Activated naive CD4-positive, alpha-beta T cell treated with anti-CD3 and anti-CD28 coated beads, Interleukin-2, amount 50 U/mL, for 24 hours (primary cell): ENCODE measurements at regions not wholly inside any gene's neighbourhood (a gene's known extent, or its start where the extent isn't known, plus 50 kb on each side); places are given as distances from the start of the nearest gene placed in this dataset.
"Not testable (repeated sequence)": the region's sequence is repeated elsewhere in the genome, so short reads cannot be mapped to it uniquely, and the experiment has no call there.

Source experiments
- H3K27ac Mint-ChIP-seq: one replicate; pipeline ENCODE4 v1.8.0; 2021; ENCODE audit warnings: mild to moderate bottlenecking, mixed read lengths
- H3K27me3 Mint-ChIP-seq: one replicate; pipeline ENCODE4 v1.8.0; 2021; ENCODE audit warnings: mixed read lengths
- H3K36me3 Mint-ChIP-seq: one replicate; pipeline ENCODE4 v1.8.0; 2021; ENCODE audit warnings: mixed read lengths
- H3K4me1 Mint-ChIP-seq: one replicate; pipeline ENCODE4 v1.8.0; 2021; ENCODE audit warnings: mixed read lengths
- H3K4me3 Mint-ChIP-seq: one replicate; pipeline ENCODE4 v1.8.0; 2021; ENCODE audit warnings: mild to moderate bottlenecking, mixed read lengths
- H3K9me3 Mint-ChIP-seq: one replicate; pipeline ENCODE4 v1.8.0; 2021; ENCODE audit warnings: mixed read lengths

GRCh38 chr17:16837468-16838266 is 134.3 kb downstream of the TNFRSF13B start:
- not testable (repeated sequence) for H3K4me3 Mint-ChIP-seq, H3K36me3 Mint-ChIP-seq

DNA sequence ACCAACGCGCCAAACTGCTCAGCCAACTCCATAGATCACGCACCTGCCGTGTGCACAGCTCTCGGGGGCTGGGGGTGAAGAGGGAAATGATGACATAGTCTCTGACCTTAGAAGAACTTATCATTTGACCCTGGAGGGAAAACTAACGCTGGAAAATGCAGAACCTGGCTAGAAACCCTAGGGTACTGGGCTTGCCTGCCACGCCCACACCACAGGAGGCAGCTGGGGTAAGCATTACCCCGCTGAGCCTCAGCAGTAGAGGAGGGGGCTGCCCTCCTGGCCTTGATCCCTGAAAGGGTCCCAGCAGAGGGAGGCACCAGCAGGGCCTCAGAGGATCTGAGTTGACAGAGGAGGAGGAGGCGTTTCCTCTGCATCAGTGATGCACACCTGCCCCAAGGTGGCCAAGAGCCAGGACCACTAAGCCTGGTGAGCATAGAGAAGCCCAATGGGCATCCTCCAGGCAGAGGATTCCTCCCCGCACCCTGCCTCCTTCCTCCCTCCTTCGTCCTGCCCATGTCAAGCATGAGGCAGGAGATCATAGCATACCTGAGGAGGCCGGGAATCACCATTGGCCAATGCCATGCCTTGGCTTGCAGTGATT is 135.5 kb downstream of the TNFRSF13B start:
- H3K36me3 Mint-ChIP-seq, H3K27me3 Mint-ChIP-seq, H3K27ac Mint-ChIP-seq, H3K9me3 Mint-ChIP-seq, H3K4me3 Mint-ChIP-seq, H3K4me1 Mint-ChIP-seq: not testable (repeated sequence)

More at GRCh38 chr17:16837468-16838266, 134.3 kb downstream of the TNFRSF13B start:
- not testable (repeated sequence) for H3K27me3 Mint-ChIP-seq, H3K4me1 Mint-ChIP-seq, H3K27ac Mint-ChIP-seq, H3K9me3 Mint-ChIP-seq

DNA sequence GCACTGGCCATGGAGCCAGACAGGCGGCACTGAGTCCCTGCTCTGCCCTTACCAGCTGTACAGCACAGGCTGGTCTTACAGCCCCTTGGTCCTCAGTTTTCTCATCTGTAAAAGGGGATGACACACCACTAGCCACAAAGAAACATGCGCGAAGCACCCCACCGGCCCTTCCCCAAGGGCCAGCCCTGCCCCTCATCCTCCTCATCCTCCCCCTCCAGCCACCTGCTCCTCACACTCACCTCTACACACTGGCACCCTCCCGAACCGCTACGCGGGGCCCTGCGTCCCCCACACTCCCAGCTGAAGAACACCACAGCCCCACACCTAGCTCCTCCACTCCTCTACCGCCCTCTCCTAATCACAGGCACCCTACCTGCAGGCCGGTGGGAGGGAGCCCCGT is 138.4 kb downstream of the TNFRSF13B start:
- not testable (repeated sequence) for H3K9me3 Mint-ChIP-seq, H3K36me3 Mint-ChIP-seq, H3K27ac Mint-ChIP-seq, H3K4me3 Mint-ChIP-seq, H3K4me1 Mint-ChIP-seq, H3K27me3 Mint-ChIP-seq

- not testable (repeated sequence) for H3K4me3 Mint-ChIP-seq, H3K4me1 Mint-ChIP-seq, H3K36me3 Mint-ChIP-seq, H3K27ac Mint-ChIP-seq, H3K27me3 Mint-ChIP-seq, H3K9me3 Mint-ChIP-seq
These were observed 139.1 kb downstream of the TNFRSF13B start for GRCh38 chr17:16832853-16833252.

GRCh38 chr17:16832206-16832605 is 139.7 kb downstream of the TNFRSF13B start:
- not testable (repeated sequence) for H3K4me1 Mint-ChIP-seq, H3K36me3 Mint-ChIP-seq, H3K4me3 Mint-ChIP-seq, H3K9me3 Mint-ChIP-seq, H3K27me3 Mint-ChIP-seq, H3K27ac Mint-ChIP-seq

DNA sequence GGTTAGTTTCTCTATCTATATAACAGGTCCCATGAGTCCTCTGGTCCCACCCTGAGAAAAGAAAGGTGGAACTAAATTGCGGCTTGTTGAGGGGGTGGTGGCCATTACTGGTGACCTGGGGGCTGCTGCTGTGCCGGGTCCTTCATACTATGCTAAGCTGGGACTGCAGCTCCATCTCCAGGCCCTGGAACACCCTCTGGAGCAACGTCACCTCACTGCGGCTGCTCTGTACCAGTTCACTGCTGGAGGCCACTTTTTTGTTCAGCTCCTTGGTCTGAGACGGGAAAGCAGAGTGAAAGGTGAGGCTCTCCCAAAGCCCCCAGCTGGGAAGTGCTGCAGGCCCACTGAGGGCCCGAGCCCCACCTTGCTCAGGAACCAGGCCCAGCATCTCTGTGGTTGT is 140.7 kb downstream of the CCDC144A start:
- not testable (repeated sequence) for H3K4me3 Mint-ChIP-seq, H3K36me3 Mint-ChIP-seq, H3K27ac Mint-ChIP-seq, H3K27me3 Mint-ChIP-seq, H3K4me1 Mint-ChIP-seq, H3K9me3 Mint-ChIP-seq

GRCh38 chr17:16830219-16830618 is 140.2 kb downstream of the CCDC144A start:
- H3K27me3 Mint-ChIP-seq, H3K36me3 Mint-ChIP-seq, H3K27ac Mint-ChIP-seq, H3K4me1 Mint-ChIP-seq, H3K4me3 Mint-ChIP-seq, H3K9me3 Mint-ChIP-seq: not testable (repeated sequence)
